ENCODE measurements at regions not wholly inside any gene's neighbourhood (a gene's known extent, or its start where the extent isn't known, plus 50 kb on each side); places are given as distances from the start of the nearest gene placed in this dataset.

GRCh38 chr1:65525266-65526048 lies 105.0 kb downstream of the LEPR start:
- no peak for TF ChIP-seq POLR2A (IDR thresholded peaks at IDR 0.05)
- TF ChIP-seq, protein P1, sequence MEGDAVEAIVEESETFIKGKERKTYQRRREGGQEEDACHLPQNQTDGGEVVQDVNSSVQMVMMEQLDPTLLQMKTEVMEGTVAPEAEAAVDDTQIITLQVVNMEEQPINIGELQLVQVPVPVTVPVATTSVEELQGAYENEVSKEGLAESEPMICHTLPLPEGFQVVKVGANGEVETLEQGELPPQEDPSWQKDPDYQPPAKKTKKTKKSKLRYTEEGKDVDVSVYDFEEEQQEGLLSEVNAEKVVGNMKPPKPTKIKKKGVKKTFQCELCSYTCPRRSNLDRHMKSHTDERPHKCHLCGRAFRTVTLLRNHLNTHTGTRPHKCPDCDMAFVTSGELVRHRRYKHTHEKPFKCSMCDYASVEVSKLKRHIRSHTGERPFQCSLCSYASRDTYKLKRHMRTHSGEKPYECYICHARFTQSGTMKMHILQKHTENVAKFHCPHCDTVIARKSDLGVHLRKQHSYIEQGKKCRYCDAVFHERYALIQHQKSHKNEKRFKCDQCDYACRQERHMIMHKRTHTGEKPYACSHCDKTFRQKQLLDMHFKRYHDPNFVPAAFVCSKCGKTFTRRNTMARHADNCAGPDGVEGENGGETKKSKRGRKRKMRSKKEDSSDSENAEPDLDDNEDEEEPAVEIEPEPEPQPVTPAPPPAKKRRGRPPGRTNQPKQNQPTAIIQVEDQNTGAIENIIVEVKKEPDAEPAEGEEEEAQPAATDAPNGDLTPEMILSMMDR (IDR thresholded peaks at IDR 0.05) = no peak

All from prostate gland (tissue), 2 donors.